ENCODE measurements at regions not wholly inside any gene's neighbourhood (a gene's known extent, or its start where the extent isn't known, plus 50 kb on each side); places are given as distances from the start of the nearest gene placed in this dataset.

DNA sequence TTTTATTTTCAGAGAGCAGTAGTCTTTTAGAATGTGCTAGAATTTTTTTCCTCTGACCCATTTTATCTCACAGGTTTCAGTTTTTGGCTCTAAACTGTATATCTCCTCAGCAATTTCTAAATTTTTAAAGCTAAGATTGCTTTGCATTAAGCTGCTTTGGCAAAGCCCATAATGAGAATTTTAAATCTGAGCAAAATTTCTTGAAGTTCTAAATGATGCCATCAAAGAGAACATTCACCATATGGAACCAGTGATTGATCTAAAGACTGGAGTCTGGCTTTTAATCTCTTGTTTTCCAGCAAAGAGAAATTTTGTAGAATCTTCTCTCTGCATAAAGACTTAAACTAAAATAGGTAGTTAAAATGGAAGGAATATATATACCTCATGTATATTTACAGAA, 313.6 kb downstream of the TBC1D32 start:
- TF ChIP-seq, protein P1, sequence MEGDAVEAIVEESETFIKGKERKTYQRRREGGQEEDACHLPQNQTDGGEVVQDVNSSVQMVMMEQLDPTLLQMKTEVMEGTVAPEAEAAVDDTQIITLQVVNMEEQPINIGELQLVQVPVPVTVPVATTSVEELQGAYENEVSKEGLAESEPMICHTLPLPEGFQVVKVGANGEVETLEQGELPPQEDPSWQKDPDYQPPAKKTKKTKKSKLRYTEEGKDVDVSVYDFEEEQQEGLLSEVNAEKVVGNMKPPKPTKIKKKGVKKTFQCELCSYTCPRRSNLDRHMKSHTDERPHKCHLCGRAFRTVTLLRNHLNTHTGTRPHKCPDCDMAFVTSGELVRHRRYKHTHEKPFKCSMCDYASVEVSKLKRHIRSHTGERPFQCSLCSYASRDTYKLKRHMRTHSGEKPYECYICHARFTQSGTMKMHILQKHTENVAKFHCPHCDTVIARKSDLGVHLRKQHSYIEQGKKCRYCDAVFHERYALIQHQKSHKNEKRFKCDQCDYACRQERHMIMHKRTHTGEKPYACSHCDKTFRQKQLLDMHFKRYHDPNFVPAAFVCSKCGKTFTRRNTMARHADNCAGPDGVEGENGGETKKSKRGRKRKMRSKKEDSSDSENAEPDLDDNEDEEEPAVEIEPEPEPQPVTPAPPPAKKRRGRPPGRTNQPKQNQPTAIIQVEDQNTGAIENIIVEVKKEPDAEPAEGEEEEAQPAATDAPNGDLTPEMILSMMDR (conservative IDR thresholded peaks at IDR 0.05; ENCODE audit: low read depth, low read length) = no peak
- TF ChIP-seq EZH2 (IDR thresholded peaks at IDR 0.05; ENCODE audit: borderline replicate concordance, low read depth, low read length, poor library complexity, severe bottlenecking) = no peak
